ENCODE measurements at regions not wholly inside any gene's neighbourhood (a gene's known extent, or its start where the extent isn't known, plus 50 kb on each side); places are given as distances from the start of the nearest gene placed in this dataset.
"Not testable (repeated sequence)": the region's sequence is repeated elsewhere in the genome, so short reads cannot be mapped to it uniquely, and the experiment has no call there.

DNA sequence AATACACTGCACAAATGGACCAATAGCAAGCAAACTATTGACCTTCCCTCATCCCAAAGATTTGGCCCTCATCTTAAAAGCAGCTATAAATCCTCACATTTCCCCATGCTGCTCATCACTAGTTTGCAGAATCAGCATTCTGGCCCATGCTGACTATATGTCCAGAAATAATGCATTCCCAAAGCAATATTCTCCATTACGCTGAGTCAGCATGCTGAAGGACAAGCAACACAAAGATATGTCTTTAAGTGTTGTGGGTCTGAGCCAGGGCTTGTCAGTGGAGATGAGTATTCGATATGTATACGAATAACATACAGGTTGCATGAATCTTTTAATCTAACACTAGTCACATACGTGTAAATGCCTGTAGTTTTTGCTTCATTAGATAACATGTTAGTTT lies 1045.0 kb upstream of the DDX18 start:
- Mint-ChIP-seq H3K27me3 (no peaks in the 10 kb centered on the region), H3K4me3 (no peak overlapping the region)
- no peak for DNase-seq

DNA sequence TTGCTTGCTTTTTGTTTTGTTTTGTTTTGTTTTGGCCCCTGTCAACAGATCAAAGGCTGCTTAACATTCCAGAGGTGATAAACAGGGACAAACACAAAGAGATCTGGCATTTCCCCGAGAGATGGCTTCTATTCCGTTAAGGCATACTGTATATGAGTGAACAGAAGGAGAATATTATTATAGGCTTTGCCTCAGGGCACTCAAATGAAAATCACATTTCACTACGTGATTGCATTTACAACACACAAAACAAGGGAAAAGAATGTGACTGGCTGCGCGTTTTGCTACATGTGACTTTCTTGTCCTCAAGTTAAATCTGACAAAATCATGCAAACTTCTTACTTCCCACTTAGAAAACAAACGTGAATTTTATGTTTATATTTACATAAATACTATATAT lies 1037.9 kb upstream of the DDX18 start:
- no peaks in the 10 kb centered on the region for H3K4me1 ChIP-seq (ENCODE audit: control insufficient read depth, insufficient read depth, low read length, poor library complexity, severe bottlenecking)
- H3K36me3 Mint-ChIP-seq: no peaks in the 10 kb centered on the region
- no peaks in the 10 kb centered on the region for H3K27me3 Mint-ChIP-seq
- ATAC-seq (ENCODE audit: low read depth in 2 of 2): no peak
- H3K4me3 ChIP-seq (ENCODE audit: low read depth, low read length): no peak overlapping the region
- no peak overlapping the region for H3K27ac Mint-ChIP-seq
- H3K9me3 Mint-ChIP-seq: peaks cover 0 to 13% (median 3%) of the 10 kb centered on the region in 7 donors
- no peaks in the 10 kb centered on the region for H3K36me3 ChIP-seq (ENCODE audit: control insufficient read depth, insufficient read depth, low read length)
- no peaks in the 10 kb centered on the region for H3K4me1 Mint-ChIP-seq
- no peaks in the 10 kb centered on the region for H3K27me3 ChIP-seq (ENCODE audit: control insufficient read depth, insufficient read depth, low read length)
- no peak overlapping the region for H3K27ac ChIP-seq (ENCODE audit: insufficient read depth, low read length, poor library complexity, severe bottlenecking)
- DNase-seq: no peak
- H3K4me3 Mint-ChIP-seq: no peak overlapping the region
- H3K9me3 ChIP-seq (ENCODE audit: control insufficient read depth in 2 of 2, low read length in 2 of 2): peaks cover 0 to 4% of the 10 kb centered on the region in 2 experiments

More for the DNA sequence above, 1045.0 kb upstream of the DDX18 start:
- H3K27ac Mint-ChIP-seq: no peak overlapping the region
- H3K27me3 ChIP-seq (ENCODE audit: control insufficient read depth, insufficient read depth, low read length): no peaks in the 10 kb centered on the region
- H3K9me3 Mint-ChIP-seq: peaks cover 0 to 23% (median 3%) of the 10 kb centered on the region in 7 donors
- no peak overlapping the region for H3K27ac ChIP-seq (ENCODE audit: insufficient read depth, low read length, poor library complexity, severe bottlenecking)
- ATAC-seq (ENCODE audit: low read depth in 2 of 2): no peak
- H3K9me3 ChIP-seq (ENCODE audit: control insufficient read depth in 2 of 2, low read length in 2 of 2): no peaks in the 10 kb centered on the region
- no peaks in the 10 kb centered on the region for H3K36me3 ChIP-seq (ENCODE audit: control insufficient read depth, insufficient read depth, low read length)
- no peaks in the 10 kb centered on the region for H3K36me3 Mint-ChIP-seq
- no peaks in the 10 kb centered on the region for H3K4me1 ChIP-seq (ENCODE audit: control insufficient read depth, insufficient read depth, low read length, poor library complexity, severe bottlenecking)
- H3K4me1 Mint-ChIP-seq: no peaks in the 10 kb centered on the region
- H3K4me3 ChIP-seq (ENCODE audit: low read depth, low read length): no peak overlapping the region

DNA sequence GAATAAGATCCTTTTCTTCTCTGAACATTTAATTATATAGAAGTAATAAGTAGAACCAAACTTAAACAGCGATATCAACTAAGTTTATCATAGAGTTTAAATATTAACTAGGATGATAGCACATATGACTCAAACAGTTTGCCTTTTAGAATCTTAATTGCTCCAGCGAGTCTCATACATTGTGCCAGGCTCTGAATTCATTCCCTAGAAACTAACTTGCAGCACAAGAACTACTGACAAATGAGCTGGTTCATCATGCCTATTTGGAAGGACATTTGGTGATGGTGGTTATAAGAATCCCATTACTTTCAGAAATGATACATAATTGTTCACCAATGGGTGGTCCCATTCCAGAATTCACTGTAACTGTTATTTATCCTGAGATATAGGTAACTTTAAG lies 1026.6 kb upstream of the DDX18 start:
- no peak overlapping the region for H3K4me3 Mint-ChIP-seq
- H3K4me3 ChIP-seq (ENCODE audit: low read depth, low read length): no peak overlapping the region
- H3K4me1 ChIP-seq (ENCODE audit: control insufficient read depth, insufficient read depth, low read length, poor library complexity, severe bottlenecking): no peaks in the 10 kb centered on the region
- H3K36me3 Mint-ChIP-seq: no peaks in the 10 kb centered on the region
- no peaks in the 10 kb centered on the region for H3K4me1 Mint-ChIP-seq
- peaks cover 0 to 8% (median 2%) of the 10 kb centered on the region in 7 donors for H3K9me3 Mint-ChIP-seq
- H3K9me3 ChIP-seq (ENCODE audit: control insufficient read depth in 2 of 2, low read length in 2 of 2): no peaks in the 10 kb centered on the region
- ATAC-seq (ENCODE audit: low read depth in 2 of 2) (no peak), DNase-seq (no peak)
- no peak overlapping the region for H3K27ac ChIP-seq (ENCODE audit: insufficient read depth, low read length, poor library complexity, severe bottlenecking)
- no peaks in the 10 kb centered on the region for H3K27me3 Mint-ChIP-seq
- H3K36me3 ChIP-seq (ENCODE audit: control insufficient read depth, insufficient read depth, low read length): no peaks in the 10 kb centered on the region
- H3K27me3 ChIP-seq (ENCODE audit: control insufficient read depth, insufficient read depth, low read length): no peaks in the 10 kb centered on the region
- H3K27ac Mint-ChIP-seq: no peak overlapping the region

DNA sequence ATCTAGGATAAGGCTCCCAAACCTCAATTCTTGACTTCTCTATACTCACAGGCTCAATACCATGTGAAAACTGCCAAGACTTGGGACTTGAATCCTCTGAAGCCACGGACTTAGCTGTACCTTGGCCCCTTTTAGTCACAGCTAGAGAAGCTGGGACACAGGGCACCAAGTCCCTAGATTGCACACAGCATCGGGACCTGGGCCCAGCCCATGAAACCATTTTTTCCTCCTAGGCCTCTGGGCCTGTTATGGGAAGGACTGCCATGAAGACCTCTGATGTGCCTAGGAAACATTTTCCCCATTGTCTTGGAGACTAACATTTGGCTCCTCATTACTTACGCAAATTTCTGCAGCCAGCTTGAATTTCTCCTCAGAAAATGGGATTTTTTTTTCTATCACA lies 1011.8 kb upstream of the DDX18 start:
- peaks cover 9 to 32% (median 11%) of the 10 kb centered on the region in 7 donors for H3K9me3 Mint-ChIP-seq
- H3K4me1 Mint-ChIP-seq: no peaks in the 10 kb centered on the region
- ATAC-seq (ENCODE audit: low read depth in 2 of 2): no peak
- Histone ChIP-seq H3K36me3 (ENCODE audit: control insufficient read depth, insufficient read depth, low read length) (no peaks in the 10 kb centered on the region), H3K9me3 (ENCODE audit: control insufficient read depth in 2 of 2, low read length in 2 of 2) (peaks cover 3 to 15% of the 10 kb centered on the region in 2 experiments), H3K27me3 (ENCODE audit: control insufficient read depth, insufficient read depth, low read length) (no peaks in the 10 kb centered on the region), H3K4me1 (ENCODE audit: control insufficient read depth, insufficient read depth, low read length, poor library complexity, severe bottlenecking) (no peaks in the 10 kb centered on the region), H3K27ac (ENCODE audit: insufficient read depth, low read length, poor library complexity, severe bottlenecking) (no peak overlapping the region), H3K4me3 (ENCODE audit: low read depth, low read length) (no peak overlapping the region)
- no peaks in the 10 kb centered on the region for H3K36me3 Mint-ChIP-seq
- H3K4me3 Mint-ChIP-seq: no peak overlapping the region
- H3K27me3 Mint-ChIP-seq: no peaks in the 10 kb centered on the region
- DNase-seq: no peak
- no peak overlapping the region for H3K27ac Mint-ChIP-seq

DNA sequence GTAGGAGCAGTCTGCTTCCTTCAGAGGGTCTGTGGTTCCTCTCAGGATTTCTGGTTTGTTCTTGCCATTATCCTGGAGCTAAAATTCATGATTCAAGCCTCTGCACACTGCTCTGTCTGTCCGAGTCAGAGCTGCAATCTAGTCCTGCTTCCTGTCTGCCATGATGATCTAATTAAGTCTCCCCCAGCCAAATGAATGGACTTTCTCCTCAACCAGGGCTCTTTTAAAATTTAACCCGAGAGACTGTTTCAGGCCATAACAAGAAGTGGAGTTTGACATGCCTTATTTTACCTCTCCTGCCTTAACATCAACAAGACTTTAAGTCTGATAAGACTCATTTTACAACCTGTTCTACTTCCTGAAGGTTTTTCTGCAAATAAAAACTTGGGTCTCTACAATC lies 1009.6 kb upstream of the DDX18 start:
- no peaks in the 10 kb centered on the region for H3K27me3 ChIP-seq (ENCODE audit: control insufficient read depth, insufficient read depth, low read length)
- ATAC-seq (ENCODE audit: low read depth in 2 of 2) (no peak), DNase-seq (no peak)
- Mint-ChIP-seq H3K4me3 (no peak overlapping the region), H3K27ac (no peak overlapping the region), H3K27me3 (no peaks in the 10 kb centered on the region), H3K36me3 (no peaks in the 10 kb centered on the region), H3K4me1 (no peaks in the 10 kb centered on the region), H3K9me3 (peaks cover 8 to 27% (median 13%) of the 10 kb centered on the region in 7 donors)
- H3K36me3 ChIP-seq (ENCODE audit: control insufficient read depth, insufficient read depth, low read length): no peaks in the 10 kb centered on the region
- H3K9me3 ChIP-seq (ENCODE audit: control insufficient read depth in 2 of 2, low read length in 2 of 2): peaks cover 3 to 15% of the 10 kb centered on the region in 2 experiments
- no peak overlapping the region for H3K27ac ChIP-seq (ENCODE audit: insufficient read depth, low read length, poor library complexity, severe bottlenecking)
- no peak overlapping the region for H3K4me3 ChIP-seq (ENCODE audit: low read depth, low read length)
- H3K4me1 ChIP-seq (ENCODE audit: control insufficient read depth, insufficient read depth, low read length, poor library complexity, severe bottlenecking): no peaks in the 10 kb centered on the region

DNA sequence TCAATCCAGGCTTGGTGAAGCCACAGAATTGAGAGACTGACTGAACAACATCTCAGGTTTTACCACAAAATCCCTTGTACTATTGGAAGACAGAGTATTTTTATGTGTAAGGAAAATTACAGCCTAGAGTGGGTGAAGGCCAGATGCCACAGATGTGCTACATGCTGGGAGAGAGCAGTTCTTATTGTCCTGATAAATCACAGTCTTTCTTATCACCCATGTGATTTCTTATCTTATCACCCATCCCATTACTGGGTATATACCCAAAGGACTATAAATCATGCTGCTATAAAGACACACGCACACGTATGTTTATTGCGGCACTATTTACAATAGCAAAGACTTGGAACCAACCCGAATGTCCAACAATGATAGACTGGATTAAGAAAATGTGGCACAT lies 1008.0 kb upstream of the DDX18 start:
- not testable (repeated sequence) for H3K27me3 ChIP-seq (ENCODE audit: control insufficient read depth, insufficient read depth, low read length); H3K4me3 Mint-ChIP-seq; H3K36me3 ChIP-seq (ENCODE audit: control insufficient read depth, insufficient read depth, low read length); H3K27ac Mint-ChIP-seq; DNase-seq; H3K4me1 Mint-ChIP-seq; H3K27me3 Mint-ChIP-seq; H3K4me3 ChIP-seq (ENCODE audit: low read depth, low read length); H3K36me3 Mint-ChIP-seq; H3K4me1 ChIP-seq (ENCODE audit: control insufficient read depth, insufficient read depth, low read length, poor library complexity, severe bottlenecking); H3K27ac ChIP-seq (ENCODE audit: insufficient read depth, low read length, poor library complexity, severe bottlenecking); ATAC-seq (ENCODE audit: low read depth in 2 of 2)
- H3K9me3 ChIP-seq (ENCODE audit: control insufficient read depth in 2 of 2, low read length in 2 of 2): peaks cover 3 to 15% of the 10 kb centered on the region in 2 experiments
- peaks cover 6 to 21% (median 11%) of the 10 kb centered on the region in 7 donors for H3K9me3 Mint-ChIP-seq

DNA sequence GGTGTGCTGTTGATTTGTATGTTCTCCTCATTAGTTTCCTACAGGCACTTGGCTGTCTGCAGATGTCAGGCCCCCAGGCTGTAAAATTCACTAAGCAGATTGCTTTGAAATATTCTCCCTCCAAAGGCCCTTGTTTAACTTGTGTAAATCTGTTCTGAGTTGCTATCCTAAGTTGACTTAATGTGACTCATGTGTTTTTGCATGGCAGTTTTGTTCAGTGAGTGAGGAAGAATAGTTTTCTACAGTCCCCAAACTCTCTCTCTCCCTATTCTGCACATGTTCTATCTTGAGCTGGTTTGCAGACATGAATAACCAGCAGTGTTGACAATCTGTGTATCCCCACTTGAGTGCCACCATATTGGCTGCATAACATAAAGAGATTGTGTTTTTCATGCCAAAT lies 1005.4 kb upstream of the DDX18 start:
- Mint-ChIP-seq H3K27ac (no peak overlapping the region), H3K4me3 (no peak overlapping the region), H3K4me1 (no peaks in the 10 kb centered on the region), H3K36me3 (no peaks in the 10 kb centered on the region), H3K9me3 (peaks cover 5 to 18% (median 9%) of the 10 kb centered on the region in 7 donors), H3K27me3 (no peaks in the 10 kb centered on the region)
- Histone ChIP-seq H3K27me3 (ENCODE audit: control insufficient read depth, insufficient read depth, low read length) (no peaks in the 10 kb centered on the region), H3K36me3 (ENCODE audit: control insufficient read depth, insufficient read depth, low read length) (no peaks in the 10 kb centered on the region), H3K27ac (ENCODE audit: insufficient read depth, low read length, poor library complexity, severe bottlenecking) (no peak overlapping the region), H3K9me3 (ENCODE audit: control insufficient read depth in 2 of 2, low read length in 2 of 2) (peaks cover 0 to 3% of the 10 kb centered on the region in 2 experiments), H3K4me3 (ENCODE audit: low read depth, low read length) (no peak overlapping the region), H3K4me1 (ENCODE audit: control insufficient read depth, insufficient read depth, low read length, poor library complexity, severe bottlenecking) (no peaks in the 10 kb centered on the region)
- no peak for ATAC-seq (ENCODE audit: low read depth in 2 of 2)
- no peak for DNase-seq

DNA sequence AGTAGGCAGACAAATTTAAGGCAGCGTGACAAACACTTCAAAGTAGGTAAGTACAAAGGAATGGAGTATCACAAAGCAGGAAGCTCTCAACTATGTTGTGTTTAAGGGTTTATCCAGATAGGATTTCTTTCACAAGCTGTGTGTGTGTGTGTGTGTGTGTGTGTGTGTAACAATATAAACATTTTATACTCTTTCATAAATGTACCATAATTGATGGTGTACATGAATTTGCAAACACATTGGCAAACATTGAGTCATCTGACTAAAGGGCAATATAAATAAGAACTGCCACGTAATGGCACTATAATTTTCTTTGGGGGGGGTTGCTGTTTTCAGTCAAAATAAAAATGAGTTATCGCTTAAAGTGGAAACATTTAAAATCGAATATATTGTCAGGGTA lies 1004.4 kb upstream of the DDX18 start:
- no peak overlapping the region for H3K4me3 Mint-ChIP-seq
- H3K4me1 Mint-ChIP-seq: no peaks in the 10 kb centered on the region
- no peak overlapping the region for H3K27ac Mint-ChIP-seq
- no peak for DNase-seq
- ATAC-seq (ENCODE audit: low read depth in 2 of 2): no peak
- Histone ChIP-seq H3K4me3 (ENCODE audit: low read depth, low read length) (no peak overlapping the region), H3K36me3 (ENCODE audit: control insufficient read depth, insufficient read depth, low read length) (no peaks in the 10 kb centered on the region), H3K27me3 (ENCODE audit: control insufficient read depth, insufficient read depth, low read length) (no peaks in the 10 kb centered on the region), H3K4me1 (ENCODE audit: control insufficient read depth, insufficient read depth, low read length, poor library complexity, severe bottlenecking) (no peaks in the 10 kb centered on the region), H3K9me3 (ENCODE audit: control insufficient read depth in 2 of 2, low read length in 2 of 2) (peaks cover 0 to 3% of the 10 kb centered on the region in 2 experiments), H3K27ac (ENCODE audit: insufficient read depth, low read length, poor library complexity, severe bottlenecking) (no peak overlapping the region)
- no peaks in the 10 kb centered on the region for H3K27me3 Mint-ChIP-seq
- no peaks in the 10 kb centered on the region for H3K36me3 Mint-ChIP-seq
- peaks cover 0 to 16% (median 9%) of the 10 kb centered on the region in 7 donors for H3K9me3 Mint-ChIP-seq
